ENCODE measurements at regions not wholly inside any gene's neighbourhood (a gene's known extent, or its start where the extent isn't known, plus 50 kb on each side); places are given as distances from the start of the nearest gene placed in this dataset.
"Not testable (repeated sequence)": the region's sequence is repeated elsewhere in the genome, so short reads cannot be mapped to it uniquely, and the experiment has no call there.

DNA sequence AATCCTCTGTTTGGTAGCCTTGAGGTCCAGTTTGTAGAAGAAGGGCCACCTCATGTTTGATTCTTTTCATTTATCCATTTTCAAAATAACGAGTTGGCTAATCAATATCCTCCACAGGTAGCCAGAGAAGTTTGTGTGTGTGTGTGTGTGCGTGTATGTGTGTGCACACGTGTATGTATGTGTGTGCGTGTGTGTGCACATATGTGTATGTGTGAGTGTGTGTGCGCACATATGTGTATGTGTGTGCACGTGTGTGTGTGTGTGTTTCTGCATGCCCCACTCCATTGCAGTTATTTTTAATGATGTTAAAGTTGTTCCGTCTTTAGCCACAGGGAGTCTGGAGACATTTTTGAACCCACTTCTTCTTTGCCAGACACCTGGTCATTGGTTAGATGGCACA is 112.8 kb upstream of the PRKCQ start:
- Histone ChIP-seq H3K9ac (ENCODE audit: low read depth, low read length) (no peak overlapping the region), H3K4me3 (ENCODE audit: low read length) (no peak overlapping the region), H3K36me3 (ENCODE audit: insufficient read depth, low read depth, low read length) (no peaks in the 10 kb centered on the region), H3K9me3 (ENCODE audit: insufficient read depth, low read depth, low read length) (no peaks in the 10 kb centered on the region), H3K27ac (ENCODE audit: low read length) (no peak overlapping the region), H3K4me1 (ENCODE audit: insufficient read depth, low read length) (no peaks in the 10 kb centered on the region), H3K27me3 (ENCODE audit: insufficient read depth, low read length) (no peaks in the 10 kb centered on the region)

DNA sequence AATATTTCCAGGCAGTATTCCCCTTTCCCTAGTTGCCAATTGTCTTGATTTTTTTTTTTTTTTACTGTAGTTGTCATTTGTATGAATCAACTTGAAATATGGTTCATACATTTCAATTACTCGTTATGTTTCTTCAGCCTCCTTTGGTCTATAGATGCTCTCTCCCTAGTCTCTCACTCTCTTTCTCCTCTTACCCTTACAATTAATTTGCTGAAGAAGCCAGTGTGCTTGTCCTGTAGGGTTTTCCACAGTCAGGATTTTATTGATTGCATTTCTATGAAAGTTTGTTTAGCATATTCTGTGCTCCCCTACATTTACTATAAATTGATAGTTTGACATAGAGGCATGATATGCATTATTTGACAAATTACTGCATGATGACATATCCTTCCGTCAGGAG is 112.0 kb upstream of the PRKCQ start:
- no peak overlapping the region for H3K4me3 ChIP-seq (ENCODE audit: low read length)
- no peaks in the 10 kb centered on the region for H3K27me3 ChIP-seq (ENCODE audit: insufficient read depth, low read length)
- H3K9me3 ChIP-seq (ENCODE audit: insufficient read depth, low read depth, low read length): no peaks in the 10 kb centered on the region
- no peaks in the 10 kb centered on the region for H3K36me3 ChIP-seq (ENCODE audit: insufficient read depth, low read depth, low read length)
- H3K27ac ChIP-seq (ENCODE audit: low read length): no peak overlapping the region
- H3K9ac ChIP-seq (ENCODE audit: low read depth, low read length): no peak overlapping the region
- H3K4me1 ChIP-seq (ENCODE audit: insufficient read depth, low read length): no peaks in the 10 kb centered on the region

DNA sequence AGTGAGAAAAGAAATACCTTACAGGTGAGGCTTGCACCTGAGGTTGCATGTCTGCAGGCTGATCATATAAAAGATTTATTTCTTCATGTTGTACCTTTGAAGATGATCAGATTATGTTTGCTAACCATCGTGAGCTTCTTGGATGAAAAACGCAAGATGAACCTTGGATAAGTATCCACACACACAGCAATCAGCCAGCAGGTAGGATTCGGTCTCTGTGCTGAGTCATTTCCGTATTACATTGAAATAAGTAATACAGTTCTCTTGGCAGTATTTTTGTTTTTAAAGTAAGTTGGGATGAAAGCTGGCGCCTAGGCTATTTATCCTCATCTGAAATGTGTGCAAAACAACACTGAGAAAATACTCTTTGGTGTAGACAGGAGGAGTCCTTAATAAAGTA is 109.0 kb upstream of the PRKCQ start:
- H3K27me3 ChIP-seq (ENCODE audit: insufficient read depth, low read length): no peaks in the 10 kb centered on the region
- H3K27ac ChIP-seq (ENCODE audit: low read length): no peak overlapping the region

DNA sequence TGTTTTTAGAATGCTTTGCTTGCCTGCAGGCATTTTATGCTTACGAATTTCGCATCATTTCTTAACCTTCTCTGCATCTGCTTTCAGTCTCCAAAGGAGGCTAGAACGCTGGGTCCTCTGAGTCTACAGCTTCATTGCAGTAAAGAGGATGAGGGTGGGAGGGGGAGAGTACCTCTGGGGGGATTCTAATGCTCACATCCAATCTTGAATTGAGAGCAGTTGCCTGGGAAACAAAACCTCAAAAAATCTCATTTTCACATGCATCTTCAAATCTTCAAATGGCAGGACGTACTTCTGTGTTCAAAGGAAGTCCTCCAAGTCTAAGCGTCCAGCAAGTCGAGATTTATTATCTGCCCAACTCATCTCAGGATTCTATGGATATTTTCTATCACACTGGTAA is 100.7 kb upstream of the PRKCQ start:
- Histone ChIP-seq H3K4me3 (ENCODE audit: low read length) (no peak overlapping the region), H3K9me3 (ENCODE audit: insufficient read depth, low read depth, low read length) (no peaks in the 10 kb centered on the region), H3K27ac (ENCODE audit: low read length) (no peak overlapping the region), H3K36me3 (ENCODE audit: insufficient read depth, low read depth, low read length) (no peaks in the 10 kb centered on the region), H3K4me1 (ENCODE audit: insufficient read depth, low read length) (no peaks in the 10 kb centered on the region), H3K9ac (ENCODE audit: low read depth, low read length) (no peak overlapping the region), H3K27me3 (ENCODE audit: insufficient read depth, low read length) (no peaks in the 10 kb centered on the region)

More for the DNA sequence above, 109.0 kb upstream of the PRKCQ start:
- H3K36me3 ChIP-seq (ENCODE audit: insufficient read depth, low read depth, low read length): no peaks in the 10 kb centered on the region
- H3K9ac ChIP-seq (ENCODE audit: low read depth, low read length): no peak overlapping the region
- no peaks in the 10 kb centered on the region for H3K9me3 ChIP-seq (ENCODE audit: insufficient read depth, low read depth, low read length)
- H3K4me3 ChIP-seq (ENCODE audit: low read length): no peak overlapping the region
- H3K4me1 ChIP-seq (ENCODE audit: insufficient read depth, low read length): no peaks in the 10 kb centered on the region

DNA sequence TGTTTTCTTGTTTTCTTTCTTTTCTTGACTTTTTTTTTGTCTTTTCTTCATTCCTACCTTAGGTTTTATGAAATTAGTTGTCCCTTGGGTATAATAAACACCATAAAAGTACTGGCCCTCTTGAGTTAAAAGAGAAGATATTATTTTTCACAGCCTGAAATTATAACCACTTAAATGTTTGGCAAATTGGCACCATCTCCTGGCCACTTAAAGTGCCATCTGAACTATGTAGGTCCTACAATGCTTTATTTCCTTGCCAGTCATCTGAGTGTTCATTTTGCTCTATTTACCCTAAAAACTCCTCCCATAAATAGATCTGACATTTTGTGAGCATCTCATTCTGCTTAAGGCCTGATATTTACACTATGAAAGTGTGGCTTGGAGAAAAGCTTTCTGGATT is 98.9 kb upstream of the PRKCQ start:
- Histone ChIP-seq H3K4me1 (ENCODE audit: insufficient read depth, low read length) (no peaks in the 10 kb centered on the region), H3K9ac (ENCODE audit: low read depth, low read length) (no peak overlapping the region), H3K27ac (ENCODE audit: low read length) (no peak overlapping the region), H3K27me3 (ENCODE audit: insufficient read depth, low read length) (no peaks in the 10 kb centered on the region), H3K9me3 (ENCODE audit: insufficient read depth, low read depth, low read length) (no peaks in the 10 kb centered on the region), H3K36me3 (ENCODE audit: insufficient read depth, low read depth, low read length) (no peaks in the 10 kb centered on the region), H3K4me3 (ENCODE audit: low read length) (no peak overlapping the region)

DNA sequence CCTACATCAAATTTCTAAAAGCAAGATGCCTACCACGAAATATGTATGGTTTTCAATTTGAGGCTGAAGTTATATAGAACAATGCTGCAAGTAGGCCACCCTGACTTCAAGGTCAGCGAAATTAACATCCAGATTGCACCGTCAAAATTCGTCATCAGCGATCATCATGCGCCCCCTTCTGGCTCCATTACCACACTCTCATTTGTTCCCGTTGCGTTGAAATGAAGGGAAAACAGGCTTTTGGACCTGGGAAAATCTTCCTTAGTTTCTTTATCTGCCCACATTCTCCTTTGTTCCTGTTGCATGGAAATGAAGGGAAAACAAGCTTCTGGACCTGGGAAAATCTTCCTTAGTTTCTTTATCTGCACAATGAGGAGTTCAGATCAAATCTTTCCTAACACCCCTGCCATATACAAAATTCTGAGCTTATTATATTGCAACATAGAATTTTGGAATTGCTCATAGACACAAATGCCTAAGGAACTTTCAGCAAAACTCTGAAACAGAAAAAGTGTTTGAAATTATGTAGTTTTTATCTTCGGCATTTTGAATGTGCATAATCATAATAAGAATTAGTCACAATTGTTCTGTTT is 98.2 kb upstream of the PRKCQ start:
- Histone ChIP-seq H3K4me1 (ENCODE audit: insufficient read depth, low read length) (no peaks in the 10 kb centered on the region), H3K27me3 (ENCODE audit: insufficient read depth, low read length) (no peaks in the 10 kb centered on the region), H3K36me3 (ENCODE audit: insufficient read depth, low read depth, low read length) (no peaks in the 10 kb centered on the region), H3K4me3 (ENCODE audit: low read length) (no peak overlapping the region), H3K27ac (ENCODE audit: low read length) (no peak overlapping the region), H3K9me3 (ENCODE audit: insufficient read depth, low read depth, low read length) (no peaks in the 10 kb centered on the region), H3K9ac (ENCODE audit: low read depth, low read length) (no peak overlapping the region)

DNA sequence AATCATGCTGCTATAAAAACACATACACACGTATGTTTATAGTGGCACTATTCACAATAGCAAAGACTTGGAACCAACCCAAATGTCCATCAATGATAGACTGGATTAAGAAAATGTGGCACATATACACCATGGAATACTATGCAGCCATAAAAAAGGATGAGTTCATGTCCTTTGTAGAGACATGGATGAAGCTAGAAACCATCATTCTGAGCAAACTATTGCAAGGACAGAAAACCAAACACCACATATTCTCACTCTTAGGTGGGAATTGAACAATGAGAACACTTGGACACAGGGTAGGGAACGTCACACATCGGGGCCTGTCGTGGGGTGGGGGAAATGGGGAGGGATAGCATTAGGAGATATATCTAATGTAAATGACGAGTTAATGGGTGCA is 97.1 kb upstream of the PRKCQ start:
- not testable (repeated sequence) for H3K9me3 ChIP-seq (ENCODE audit: insufficient read depth, low read depth, low read length); H3K27ac ChIP-seq (ENCODE audit: low read length); H3K4me3 ChIP-seq (ENCODE audit: low read length); H3K36me3 ChIP-seq (ENCODE audit: insufficient read depth, low read depth, low read length); H3K9ac ChIP-seq (ENCODE audit: low read depth, low read length); H3K27me3 ChIP-seq (ENCODE audit: insufficient read depth, low read length); H3K4me1 ChIP-seq (ENCODE audit: insufficient read depth, low read length)

DNA sequence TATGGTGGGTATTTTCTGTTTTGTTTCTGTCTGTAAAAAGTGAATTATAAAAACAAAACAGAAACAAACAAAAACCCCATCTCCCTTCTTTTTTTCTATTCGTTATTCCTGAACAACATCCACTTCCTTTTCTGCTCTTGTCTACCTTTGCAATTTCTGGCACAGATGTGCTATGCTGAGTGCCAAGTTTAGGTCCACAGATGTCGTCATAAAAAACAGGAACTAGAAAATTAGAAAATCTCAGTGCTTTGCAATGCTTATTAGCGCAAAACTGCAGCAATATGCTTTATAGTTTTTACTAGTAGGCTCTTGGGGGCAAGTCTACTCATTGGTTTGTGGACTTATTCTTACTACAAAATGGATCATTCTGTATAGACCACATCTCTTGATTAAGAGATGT is 94.2 kb upstream of the PRKCQ start:
- H3K27ac ChIP-seq (ENCODE audit: low read length): no peak overlapping the region
- H3K27me3 ChIP-seq (ENCODE audit: insufficient read depth, low read length): no peaks in the 10 kb centered on the region
- H3K9me3 ChIP-seq (ENCODE audit: insufficient read depth, low read depth, low read length): no peaks in the 10 kb centered on the region
- no peak overlapping the region for H3K9ac ChIP-seq (ENCODE audit: low read depth, low read length)
- no peaks in the 10 kb centered on the region for H3K4me1 ChIP-seq (ENCODE audit: insufficient read depth, low read length)
- H3K4me3 ChIP-seq (ENCODE audit: low read length): no peak overlapping the region
- no peaks in the 10 kb centered on the region for H3K36me3 ChIP-seq (ENCODE audit: insufficient read depth, low read depth, low read length)

DNA sequence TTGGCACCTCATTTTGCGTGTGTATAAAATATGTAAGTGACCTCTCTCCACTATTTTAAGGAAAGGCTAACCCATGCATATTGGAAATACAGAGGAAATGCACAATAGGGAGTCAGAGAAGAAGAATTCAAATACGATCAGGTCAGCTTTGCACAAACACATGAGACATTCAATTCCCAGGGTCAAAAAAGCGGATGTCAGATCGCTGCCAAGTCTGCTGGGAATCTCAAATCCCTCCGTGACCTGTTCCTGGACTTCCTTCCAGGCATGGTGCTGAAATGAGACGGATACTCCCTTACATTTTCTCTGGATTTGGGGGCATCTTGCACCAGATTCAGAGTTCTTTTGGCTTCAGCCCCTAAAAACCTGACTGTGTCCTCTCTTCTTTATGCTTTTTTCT is 91.9 kb upstream of the PRKCQ start:
- H3K27ac ChIP-seq (ENCODE audit: low read length): no peak overlapping the region
- no peak overlapping the region for H3K9ac ChIP-seq (ENCODE audit: low read depth, low read length)
- H3K4me3 ChIP-seq (ENCODE audit: low read length): no peak overlapping the region
- no peaks in the 10 kb centered on the region for H3K27me3 ChIP-seq (ENCODE audit: insufficient read depth, low read length)
- no peaks in the 10 kb centered on the region for H3K9me3 ChIP-seq (ENCODE audit: insufficient read depth, low read depth, low read length)
- no peaks in the 10 kb centered on the region for H3K4me1 ChIP-seq (ENCODE audit: insufficient read depth, low read length)
- H3K36me3 ChIP-seq (ENCODE audit: insufficient read depth, low read depth, low read length): no peaks in the 10 kb centered on the region

DNA sequence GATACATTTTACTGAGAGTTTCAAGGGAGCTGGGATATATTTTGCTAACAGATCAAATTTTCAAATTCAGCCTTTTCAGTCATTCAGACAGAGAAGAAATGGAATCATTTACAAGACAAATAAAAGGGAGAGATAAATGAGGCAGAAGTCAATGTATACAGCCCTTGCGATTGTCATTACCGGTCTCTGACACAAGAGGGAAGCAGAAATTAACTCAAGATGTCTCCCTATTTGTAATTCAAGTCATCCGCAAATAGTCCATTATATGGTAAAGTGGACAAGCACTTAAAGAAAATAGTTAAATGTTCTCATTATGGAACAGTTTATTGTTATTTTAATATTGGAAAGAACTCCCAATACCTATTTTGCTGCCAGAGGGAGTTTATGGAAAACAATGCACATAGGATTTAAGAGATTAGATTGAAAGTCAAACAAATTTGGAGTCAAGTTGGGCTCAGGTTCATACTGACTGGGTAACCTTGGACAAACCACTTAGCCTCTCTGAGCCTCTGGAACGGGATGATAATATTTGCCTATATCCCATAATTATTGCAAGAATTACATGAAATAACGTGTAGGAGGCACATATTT is 89.3 kb upstream of the PRKCQ start:
- H3K4me3 ChIP-seq (ENCODE audit: low read length): no peak overlapping the region
- no peaks in the 10 kb centered on the region for H3K27me3 ChIP-seq (ENCODE audit: insufficient read depth, low read length)
- H3K27ac ChIP-seq (ENCODE audit: low read length): no peak overlapping the region
- H3K9ac ChIP-seq (ENCODE audit: low read depth, low read length): no peak overlapping the region
- H3K4me1 ChIP-seq (ENCODE audit: insufficient read depth, low read length): no peaks in the 10 kb centered on the region
- no peaks in the 10 kb centered on the region for H3K9me3 ChIP-seq (ENCODE audit: insufficient read depth, low read depth, low read length)
- H3K36me3 ChIP-seq (ENCODE audit: insufficient read depth, low read depth, low read length): no peaks in the 10 kb centered on the region

DNA sequence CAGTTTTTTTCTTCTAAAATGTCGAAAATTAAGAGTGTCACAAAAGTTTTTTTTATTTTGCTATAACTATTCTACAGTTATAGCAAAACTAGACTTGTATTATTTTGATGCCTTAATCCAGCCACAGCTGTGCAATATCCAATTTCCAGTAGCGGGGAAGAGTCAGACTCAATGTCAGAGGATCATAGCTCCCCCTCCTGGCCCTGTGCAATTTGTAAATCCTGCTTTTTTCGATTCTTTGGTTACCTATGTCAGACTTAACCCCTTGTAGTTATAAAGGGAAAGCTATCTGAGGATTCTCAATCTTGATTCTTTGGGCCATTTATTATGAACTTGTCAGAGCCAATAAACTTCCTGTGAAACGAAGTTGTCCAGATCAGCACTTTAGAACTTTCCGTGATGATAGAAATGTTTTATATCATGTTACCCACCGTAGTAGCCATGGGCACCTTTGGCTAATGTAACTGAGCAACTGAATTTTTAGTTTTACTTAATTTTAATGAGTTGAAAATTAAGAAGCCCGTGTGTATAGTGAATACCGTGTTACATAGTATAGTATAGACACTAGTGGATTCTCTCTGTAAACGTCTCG is 87.7 kb upstream of the PRKCQ start:
- Histone ChIP-seq H3K36me3 (ENCODE audit: insufficient read depth, low read depth, low read length) (no peaks in the 10 kb centered on the region), H3K27me3 (ENCODE audit: insufficient read depth, low read length) (no peaks in the 10 kb centered on the region), H3K4me3 (ENCODE audit: low read length) (no peak overlapping the region), H3K4me1 (ENCODE audit: insufficient read depth, low read length) (no peaks in the 10 kb centered on the region), H3K27ac (ENCODE audit: low read length) (no peak overlapping the region), H3K9me3 (ENCODE audit: insufficient read depth, low read depth, low read length) (no peaks in the 10 kb centered on the region), H3K9ac (ENCODE audit: low read depth, low read length) (no peak overlapping the region)

DNA sequence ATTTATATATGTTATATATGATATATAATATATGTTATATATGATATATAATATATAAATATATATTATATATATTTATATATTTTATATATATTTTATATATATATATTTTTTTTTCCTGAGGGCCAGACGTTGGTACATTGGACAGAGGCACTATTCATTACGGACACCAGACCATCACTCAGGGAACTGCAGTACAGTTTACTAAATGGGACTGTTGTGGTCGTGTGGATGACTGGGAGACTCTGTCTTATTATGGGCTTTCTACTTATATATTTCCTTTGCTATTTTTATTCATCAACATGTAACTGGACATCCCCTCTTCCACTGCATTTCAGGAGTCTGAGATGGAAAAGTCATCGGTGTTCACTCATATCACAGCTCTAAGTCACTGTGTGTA is 87.1 kb upstream of the PRKCQ start:
- no peaks in the 10 kb centered on the region for H3K27me3 ChIP-seq (ENCODE audit: insufficient read depth, low read length)
- H3K4me1 ChIP-seq (ENCODE audit: insufficient read depth, low read length): no peaks in the 10 kb centered on the region
- H3K9ac ChIP-seq (ENCODE audit: low read depth, low read length): no peak overlapping the region
- no peaks in the 10 kb centered on the region for H3K9me3 ChIP-seq (ENCODE audit: insufficient read depth, low read depth, low read length)
- H3K27ac ChIP-seq (ENCODE audit: low read length): no peak overlapping the region
- no peaks in the 10 kb centered on the region for H3K36me3 ChIP-seq (ENCODE audit: insufficient read depth, low read depth, low read length)
- no peak overlapping the region for H3K4me3 ChIP-seq (ENCODE audit: low read length)
